ENCODE measurements at regions not wholly inside any gene's neighbourhood (a gene's known extent, or its start where the extent isn't known, plus 50 kb on each side); places are given as distances from the start of the nearest gene placed in this dataset.

GRCh38 chr11:81159900-81160299 lies 1573.8 kb downstream of the FAM181B start:
- no peak for TF ChIP-seq YY1 (IDR thresholded peaks at IDR 0.05; ENCODE audit: insufficient read depth, insufficient read length)
- no peak for TF ChIP-seq ZNF274 (IDR thresholded peaks at IDR 0.05; ENCODE audit: low read depth, low read length)
